C4-2B (cell line): ENCODE measurements at regions not wholly inside any gene's neighbourhood (a gene's known extent, or its start where the extent isn't known, plus 50 kb on each side); places are given as distances from the start of the nearest gene placed in this dataset.

Experiments
- H3K27ac ChIP-seq: fragments of 450-650 bp; 2 replicates; pipeline ENCODE4 v1.5.1; 2017
- ZFX ChIP-seq: fragments of 450-650 bp; IDR thresholded peaks from 2 replicates; pipeline ENCODE4 v1.6.1; 2017
- TF ChIP-seq, protein P1 (sequence below): fragments of 450-650 bp; conservative IDR thresholded peaks from 2 replicates; pipeline ENCODE4 v1.5.1; 2017; ENCODE audit warnings: mild to moderate bottlenecking

DNA sequence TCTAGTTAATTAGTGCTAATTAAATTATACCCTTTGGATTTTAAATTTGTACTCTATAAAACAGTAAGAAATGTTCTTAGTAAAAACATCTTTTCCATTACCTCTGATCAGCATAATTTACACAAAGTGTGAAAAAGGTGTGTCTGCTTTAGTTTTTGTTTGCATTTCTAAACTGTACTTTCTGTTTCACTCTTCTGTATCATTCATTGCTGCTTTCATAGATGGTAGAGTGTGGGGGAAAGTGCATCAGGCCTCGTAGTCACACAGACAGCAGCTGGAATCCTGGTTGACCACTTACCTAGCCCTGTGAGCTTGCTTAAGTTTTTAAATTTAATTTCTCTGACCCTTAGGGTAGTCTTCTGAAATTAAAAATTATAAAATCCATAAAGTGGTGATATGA is 275.4 kb upstream of the PITX2 start:
- TF ChIP-seq, protein P1, sequence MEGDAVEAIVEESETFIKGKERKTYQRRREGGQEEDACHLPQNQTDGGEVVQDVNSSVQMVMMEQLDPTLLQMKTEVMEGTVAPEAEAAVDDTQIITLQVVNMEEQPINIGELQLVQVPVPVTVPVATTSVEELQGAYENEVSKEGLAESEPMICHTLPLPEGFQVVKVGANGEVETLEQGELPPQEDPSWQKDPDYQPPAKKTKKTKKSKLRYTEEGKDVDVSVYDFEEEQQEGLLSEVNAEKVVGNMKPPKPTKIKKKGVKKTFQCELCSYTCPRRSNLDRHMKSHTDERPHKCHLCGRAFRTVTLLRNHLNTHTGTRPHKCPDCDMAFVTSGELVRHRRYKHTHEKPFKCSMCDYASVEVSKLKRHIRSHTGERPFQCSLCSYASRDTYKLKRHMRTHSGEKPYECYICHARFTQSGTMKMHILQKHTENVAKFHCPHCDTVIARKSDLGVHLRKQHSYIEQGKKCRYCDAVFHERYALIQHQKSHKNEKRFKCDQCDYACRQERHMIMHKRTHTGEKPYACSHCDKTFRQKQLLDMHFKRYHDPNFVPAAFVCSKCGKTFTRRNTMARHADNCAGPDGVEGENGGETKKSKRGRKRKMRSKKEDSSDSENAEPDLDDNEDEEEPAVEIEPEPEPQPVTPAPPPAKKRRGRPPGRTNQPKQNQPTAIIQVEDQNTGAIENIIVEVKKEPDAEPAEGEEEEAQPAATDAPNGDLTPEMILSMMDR = no peak
- TF ChIP-seq ZFX = no peak
- H3K27ac ChIP-seq = no peak overlapping the region

GRCh38 chr4:110900213-110900769 is 277.4 kb upstream of the PITX2 start:
- no peak for TF ChIP-seq ZFX
- TF ChIP-seq, protein P1 = no peak

GRCh38 chr4:110902500-110902899 is 279.6 kb upstream of the PITX2 start:
- no peak for TF ChIP-seq ZFX
- TF ChIP-seq, protein P1 = no peak
- no peak overlapping the region for H3K27ac ChIP-seq

More at GRCh38 chr4:110900213-110900769, 277.4 kb upstream of the PITX2 start:
- no peak overlapping the region for H3K27ac ChIP-seq

- TF ChIP-seq ZFX = no peak
- TF ChIP-seq, protein P1 = no peak
Observed at GRCh38 chr4:110904435-110905065, 281.7 kb upstream of the PITX2 start.

DNA sequence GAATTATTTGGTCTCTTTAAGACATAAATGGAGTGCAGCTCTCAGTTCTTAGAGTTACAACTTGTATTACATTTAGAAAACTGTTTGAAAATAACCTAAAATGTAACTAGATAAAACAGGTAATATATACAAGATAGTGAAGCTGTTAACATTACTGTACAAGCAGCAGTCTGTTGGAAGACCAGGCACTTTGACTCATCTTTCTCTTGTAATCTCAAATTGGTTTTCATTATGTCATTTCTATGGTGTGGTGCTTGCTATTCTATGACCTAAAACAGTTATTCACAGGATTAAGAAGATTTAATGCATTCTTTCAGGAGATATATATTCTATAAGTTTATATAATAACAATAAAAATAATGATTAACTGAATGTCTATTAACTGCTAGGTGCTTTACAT is 282.5 kb upstream of the PITX2 start:
- TF ChIP-seq, protein P1 = no peak
- no peak for TF ChIP-seq ZFX
- H3K27ac ChIP-seq = no peak overlapping the region

More at GRCh38 chr4:110904435-110905065, 281.7 kb upstream of the PITX2 start:
- H3K27ac ChIP-seq = no peak overlapping the region

DNA sequence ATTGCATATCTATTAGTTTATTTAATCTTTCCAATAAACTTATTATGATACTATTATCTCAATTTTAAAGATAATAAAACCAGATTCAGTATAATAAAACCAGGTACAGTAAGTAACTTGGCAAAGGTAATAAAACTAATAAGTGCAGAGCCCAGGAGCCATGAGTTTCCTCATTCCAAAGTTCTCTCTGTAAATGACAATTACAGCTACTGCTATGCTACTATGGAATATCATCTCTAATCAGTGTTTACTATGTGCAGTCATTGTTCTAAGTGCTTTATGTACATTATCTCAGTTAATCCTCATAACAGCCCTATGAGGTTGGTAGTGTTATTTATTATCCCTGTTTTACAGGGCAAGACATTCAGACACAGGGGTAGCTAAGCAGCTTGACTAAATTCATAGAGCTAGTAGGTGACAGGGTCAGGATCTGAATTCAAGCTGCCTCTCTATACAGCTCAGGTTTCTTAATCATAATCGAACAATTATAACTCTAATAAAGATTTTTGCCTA is 285.0 kb upstream of the PITX2 start:
- no peak overlapping the region; the same call in 1 of the 2 replicates for H3K27ac ChIP-seq
- TF ChIP-seq ZFX = no peak
- TF ChIP-seq, protein P1 = no peak

DNA sequence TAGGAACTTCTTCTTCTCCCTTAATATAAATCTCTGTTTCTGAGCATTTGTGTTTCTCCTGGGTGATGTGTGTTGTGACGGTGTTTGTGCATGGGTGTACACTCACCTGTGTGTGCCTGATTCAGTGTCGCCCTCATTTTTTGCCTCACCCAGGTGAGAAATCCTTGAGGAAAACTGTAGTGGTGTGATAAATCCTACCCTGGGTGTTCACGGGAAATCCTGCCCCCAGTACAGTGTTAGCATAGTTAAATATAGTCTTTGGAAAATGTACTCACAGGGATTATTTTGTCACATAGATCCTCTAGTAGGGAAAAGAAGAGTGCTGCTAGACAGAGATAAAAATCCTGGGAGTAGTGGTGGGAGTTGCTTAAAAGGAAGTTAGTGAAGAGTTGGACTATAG is 291.9 kb upstream of the PITX2 start:
- no peak overlapping the region for H3K27ac ChIP-seq
- no peak for TF ChIP-seq ZFX
- TF ChIP-seq, protein P1 = no peak
